ENCODE measurements at regions not wholly inside any gene's neighbourhood (a gene's known extent, or its start where the extent isn't known, plus 50 kb on each side); places are given as distances from the start of the nearest gene placed in this dataset.

GRCh38 chr7:144969787-144970186 lies 133.9 kb upstream of the TPK1 start:
- peaks cover 3% of the 10 kb centered on the region for H3K27me3 Mint-ChIP-seq (ENCODE audit: low read depth, poor library complexity)
- H3K36me3 Mint-ChIP-seq (ENCODE audit: low read depth): no peaks in the 10 kb centered on the region
- H3K9me3 Mint-ChIP-seq: no peaks in the 10 kb centered on the region
- no peaks in the 10 kb centered on the region for H3K4me1 Mint-ChIP-seq
- H3K4me3 Mint-ChIP-seq: no peak overlapping the region
- no peak for TF ChIP-seq CTCF (IDR thresholded peaks at IDR 0.05)
- DNase-seq: no peak
- no peak overlapping the region for H3K27ac Mint-ChIP-seq

- H3K27ac Mint-ChIP-seq: no peak overlapping the region
- H3K4me1 Mint-ChIP-seq: no peaks in the 10 kb centered on the region
- H3K36me3 Mint-ChIP-seq (ENCODE audit: low read depth): no peaks in the 10 kb centered on the region
- TF ChIP-seq CTCF (IDR thresholded peaks at IDR 0.05): no peak
- no peak overlapping the region for H3K4me3 Mint-ChIP-seq
- no peak for DNase-seq
- H3K27me3 Mint-ChIP-seq (ENCODE audit: low read depth, poor library complexity): peaks cover 6% of the 10 kb centered on the region
- H3K9me3 Mint-ChIP-seq: no peaks in the 10 kb centered on the region
These were observed 124.9 kb upstream of the TPK1 start for GRCh38 chr7:144960763-144961162.

- peaks cover 6% of the 10 kb centered on the region for H3K27me3 Mint-ChIP-seq (ENCODE audit: low read depth, poor library complexity)
These were observed 122.1 kb upstream of the TPK1 start for GRCh38 chr7:144957998-144958397.

GRCh38 chr7:144955422-144955821 lies 119.6 kb upstream of the TPK1 start:
- H3K27me3 Mint-ChIP-seq (ENCODE audit: low read depth, poor library complexity): peaks cover 6% of the 10 kb centered on the region
- H3K4me1 Mint-ChIP-seq: no peaks in the 10 kb centered on the region
- no peak overlapping the region for H3K27ac Mint-ChIP-seq
- no peaks in the 10 kb centered on the region for H3K36me3 Mint-ChIP-seq (ENCODE audit: low read depth)
- H3K4me3 Mint-ChIP-seq: no peak overlapping the region
- no peak for TF ChIP-seq CTCF (IDR thresholded peaks at IDR 0.05)
- no peak for DNase-seq
- no peaks in the 10 kb centered on the region for H3K9me3 Mint-ChIP-seq

More at GRCh38 chr7:144957998-144958397, 122.1 kb upstream of the TPK1 start:
- no peak overlapping the region for H3K27ac Mint-ChIP-seq
- DNase-seq: peak; percentile 2
- H3K9me3 Mint-ChIP-seq: no peaks in the 10 kb centered on the region
- TF ChIP-seq CTCF (IDR thresholded peaks at IDR 0.05): no peak
- no peaks in the 10 kb centered on the region for H3K36me3 Mint-ChIP-seq (ENCODE audit: low read depth)
- no peak overlapping the region for H3K4me3 Mint-ChIP-seq
- no peaks in the 10 kb centered on the region for H3K4me1 Mint-ChIP-seq

GRCh38 chr7:144941127-144941526 lies 105.3 kb upstream of the TPK1 start:
- no peak for DNase-seq
- H3K4me1 Mint-ChIP-seq: no peaks in the 10 kb centered on the region
- H3K4me3 Mint-ChIP-seq: no peak overlapping the region
- no peaks in the 10 kb centered on the region for H3K36me3 Mint-ChIP-seq (ENCODE audit: low read depth)
- peaks cover 4% of the 10 kb centered on the region for H3K9me3 Mint-ChIP-seq
- no peak for TF ChIP-seq CTCF (IDR thresholded peaks at IDR 0.05)
- no peak overlapping the region for H3K27ac Mint-ChIP-seq
- H3K27me3 Mint-ChIP-seq (ENCODE audit: low read depth, poor library complexity): no peaks in the 10 kb centered on the region

- H3K4me1 Mint-ChIP-seq: peaks cover 11% of the 10 kb centered on the region
- no peaks in the 10 kb centered on the region for H3K36me3 Mint-ChIP-seq (ENCODE audit: low read depth)
- H3K27ac Mint-ChIP-seq: no peak overlapping the region
- H3K4me3 Mint-ChIP-seq: no peak overlapping the region
- no peaks in the 10 kb centered on the region for H3K27me3 Mint-ChIP-seq (ENCODE audit: low read depth, poor library complexity)
- no peaks in the 10 kb centered on the region for H3K9me3 Mint-ChIP-seq
- no peak for TF ChIP-seq CTCF (IDR thresholded peaks at IDR 0.05)
- DNase-seq: no peak
These were observed 101.3 kb upstream of the TPK1 start for GRCh38 chr7:144937199-144937598.

Data from nephron progenitor cell (in vitro differentiated cells).